HEK293T (cell line): ENCODE measurements at regions not wholly inside any gene's neighbourhood (a gene's known extent, or its start where the extent isn't known, plus 50 kb on each side); places are given as distances from the start of the nearest gene placed in this dataset.

Source experiments
- ARNT ChIP-seq: fragments of 450-650 bp; IDR thresholded peaks from 2 replicates; pipeline ENCODE4 v1.6.1; 2017; ENCODE audit warnings: mild to moderate bottlenecking
- CTBP1 ChIP-seq: fragments of 450-650 bp; IDR thresholded peaks from 2 replicates; pipeline ENCODE4 v1.6.1; 2016; ENCODE audit warnings: borderline replicate concordance
- NFRKB ChIP-seq: fragments of 450-650 bp; IDR thresholded peaks from 2 replicates; pipeline ENCODE4 v1.6.1; 2016; ENCODE audit warnings: mild to moderate bottlenecking, moderate library complexity
- SP1 ChIP-seq: fragments of 450-650 bp; IDR thresholded peaks from 2 replicates; pipeline ENCODE4 v1.6.1; 2017
- TARDBP ChIP-seq: fragments of 450-650 bp; IDR thresholded peaks from 2 replicates; pipeline ENCODE4 v1.6.1; 2016

GRCh38 chr4:54499308-54500074 lies 158.3 kb upstream of the KIT start:
- TF ChIP-seq NFRKB, result no peak
- no peak for TF ChIP-seq CTBP1
- TF ChIP-seq SP1, result no peak
- no peak for TF ChIP-seq ARNT
- no peak for TF ChIP-seq TARDBP
